ENCODE measurements at regions not wholly inside any gene's neighbourhood (a gene's known extent, or its start where the extent isn't known, plus 50 kb on each side); places are given as distances from the start of the nearest gene placed in this dataset.
"Not testable (repeated sequence)": the region's sequence is repeated elsewhere in the genome, so short reads cannot be mapped to it uniquely, and the experiment has no call there.

DNA sequence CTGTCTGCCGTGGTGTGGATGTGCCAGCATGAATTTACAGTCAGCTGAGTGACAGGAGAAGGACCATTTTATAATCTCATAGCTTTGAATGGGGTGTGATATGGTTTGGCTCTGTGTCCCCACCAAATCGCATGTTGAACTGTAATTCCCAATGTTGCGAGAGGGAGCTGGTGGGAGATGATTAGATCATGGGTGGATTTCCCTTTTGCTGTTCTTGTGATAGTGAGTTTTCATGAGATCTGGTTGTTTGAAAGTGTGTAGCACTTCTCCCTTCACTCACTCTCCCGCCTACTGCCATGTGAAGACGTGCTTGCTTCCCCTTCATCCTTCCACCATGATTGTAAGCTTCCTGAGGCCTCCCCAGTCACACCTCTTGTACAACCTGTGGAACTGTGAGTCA lies 111.9 kb upstream of the CHD2 start:
- Mint-ChIP-seq H3K27ac (no peak overlapping the region), H3K27me3 (ENCODE audit: low read depth in 2 of 2) (no peaks in the 10 kb centered on the region), H3K4me3 (no peak overlapping the region), H3K9me3 (no peaks in the 10 kb centered on the region), H3K4me1 (peaks cover 3 to 4% of the 10 kb centered on the region in 2 donors), H3K36me3 (no peaks in the 10 kb centered on the region)
- Histone ChIP-seq H3K36me3 (ENCODE audit: control insufficient read depth, insufficient read depth, low read length) (no peaks in the 10 kb centered on the region), H3K9me3 (ENCODE audit: control insufficient read depth, insufficient read depth, low read length) (no peaks in the 10 kb centered on the region), H3K27ac (ENCODE audit: low read length) (no peak overlapping the region), H3K4me1 (ENCODE audit: control insufficient read depth, insufficient read depth, low read length) (no peaks in the 10 kb centered on the region), H3K27me3 (ENCODE audit: control insufficient read depth, insufficient read depth, low read length) (no peaks in the 10 kb centered on the region), H3K4me3 (ENCODE audit: low read length) (no peak overlapping the region)
- ATAC-seq (no peak), DNase-seq (no peak)
- intact Hi-C loops (cut with micrococcal nuclease), result no loop called here
- no peak for TF ChIP-seq CTCF (IDR thresholded peaks at IDR 0.05)
- WGBS (ENCODE audit: insufficient coverage), result 96% methylated on average over 5 of the region's 5 CpGs

DNA sequence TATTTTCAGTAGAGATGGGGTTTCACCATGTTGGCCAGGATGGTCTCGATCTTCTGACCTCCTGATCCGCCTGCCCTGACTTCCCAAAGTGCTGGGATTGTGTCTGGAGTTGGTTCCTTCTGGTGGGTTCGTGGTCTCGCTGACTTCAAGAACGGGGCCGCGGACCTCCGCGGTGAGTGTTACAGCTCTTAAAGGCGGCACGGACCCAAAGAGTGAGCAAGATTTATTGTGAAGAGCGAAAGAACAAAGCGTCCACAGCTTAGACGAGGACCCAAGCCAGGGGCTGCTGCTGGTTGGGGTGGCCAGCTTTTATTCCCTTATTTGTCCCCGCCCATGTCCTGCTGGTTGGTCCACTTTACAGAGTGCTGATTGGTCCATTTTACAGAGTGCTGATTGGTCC lies 111.3 kb upstream of the CHD2 start:
- H3K27me3 Mint-ChIP-seq (ENCODE audit: low read depth in 2 of 2); H3K36me3 ChIP-seq (ENCODE audit: control insufficient read depth, insufficient read depth, low read length); ATAC-seq; H3K4me3 ChIP-seq (ENCODE audit: low read length); H3K4me1 ChIP-seq (ENCODE audit: control insufficient read depth, insufficient read depth, low read length); H3K36me3 Mint-ChIP-seq; H3K27ac Mint-ChIP-seq; H3K27me3 ChIP-seq (ENCODE audit: control insufficient read depth, insufficient read depth, low read length); H3K4me1 Mint-ChIP-seq; H3K27ac ChIP-seq (ENCODE audit: low read length); H3K9me3 Mint-ChIP-seq; DNase-seq; H3K9me3 ChIP-seq (ENCODE audit: control insufficient read depth, insufficient read depth, low read length); intact Hi-C loops (cut with micrococcal nuclease); H3K4me3 Mint-ChIP-seq: not testable (repeated sequence)
- WGBS (ENCODE audit: insufficient coverage), result 94% methylated on average over 15 of the region's 15 CpGs

DNA sequence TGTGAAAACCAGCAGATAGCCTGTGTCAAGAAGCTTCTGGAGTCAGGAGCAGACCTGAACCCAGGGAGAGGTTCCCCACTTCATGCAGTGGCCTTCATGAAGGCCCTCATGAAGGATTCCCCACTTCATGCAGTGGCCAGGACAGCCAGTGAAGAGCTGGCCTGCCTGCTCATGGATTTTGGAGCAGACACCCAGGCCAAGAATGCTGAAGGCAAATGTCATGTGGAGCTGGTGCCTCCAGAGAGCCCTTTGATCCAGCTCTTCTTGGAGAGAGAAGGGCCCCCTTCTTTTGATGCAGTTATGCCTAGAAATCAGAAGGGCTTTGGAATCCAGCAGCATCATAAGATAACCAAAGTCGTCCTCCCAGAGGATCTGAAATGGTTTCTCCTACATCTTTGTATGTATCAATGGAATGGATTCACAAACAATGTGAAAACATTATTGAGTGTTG lies 103.9 kb upstream of the CHD2 start:
- H3K27ac Mint-ChIP-seq, result no peak overlapping the region
- DNase-seq (no peak), ATAC-seq (no peak)
- intact Hi-C loops (cut with micrococcal nuclease), result no loop called here
- H3K9me3 Mint-ChIP-seq, result no peaks in the 10 kb centered on the region
- H3K27me3 Mint-ChIP-seq (ENCODE audit: low read depth in 2 of 2), result no peaks in the 10 kb centered on the region
- peaks cover 5% of the 10 kb centered on the region in 2 donors for H3K4me1 Mint-ChIP-seq
- TF ChIP-seq CTCF (IDR thresholded peaks at IDR 0.05), result no peak
- no peaks in the 10 kb centered on the region for H3K36me3 Mint-ChIP-seq
- Histone ChIP-seq H3K4me1 (ENCODE audit: control insufficient read depth, insufficient read depth, low read length) (no peaks in the 10 kb centered on the region), H3K9me3 (ENCODE audit: control insufficient read depth, insufficient read depth, low read length) (no peaks in the 10 kb centered on the region), H3K27ac (ENCODE audit: low read length) (no peak overlapping the region), H3K27me3 (ENCODE audit: control insufficient read depth, insufficient read depth, low read length) (no peaks in the 10 kb centered on the region), H3K4me3 (ENCODE audit: low read length) (no peak overlapping the region), H3K36me3 (ENCODE audit: control insufficient read depth, insufficient read depth, low read length) (no peaks in the 10 kb centered on the region)
- 88% methylated on average over 1 of the region's 1 CpG for WGBS (ENCODE audit: insufficient coverage)
- no peak overlapping the region for H3K4me3 Mint-ChIP-seq

DNA sequence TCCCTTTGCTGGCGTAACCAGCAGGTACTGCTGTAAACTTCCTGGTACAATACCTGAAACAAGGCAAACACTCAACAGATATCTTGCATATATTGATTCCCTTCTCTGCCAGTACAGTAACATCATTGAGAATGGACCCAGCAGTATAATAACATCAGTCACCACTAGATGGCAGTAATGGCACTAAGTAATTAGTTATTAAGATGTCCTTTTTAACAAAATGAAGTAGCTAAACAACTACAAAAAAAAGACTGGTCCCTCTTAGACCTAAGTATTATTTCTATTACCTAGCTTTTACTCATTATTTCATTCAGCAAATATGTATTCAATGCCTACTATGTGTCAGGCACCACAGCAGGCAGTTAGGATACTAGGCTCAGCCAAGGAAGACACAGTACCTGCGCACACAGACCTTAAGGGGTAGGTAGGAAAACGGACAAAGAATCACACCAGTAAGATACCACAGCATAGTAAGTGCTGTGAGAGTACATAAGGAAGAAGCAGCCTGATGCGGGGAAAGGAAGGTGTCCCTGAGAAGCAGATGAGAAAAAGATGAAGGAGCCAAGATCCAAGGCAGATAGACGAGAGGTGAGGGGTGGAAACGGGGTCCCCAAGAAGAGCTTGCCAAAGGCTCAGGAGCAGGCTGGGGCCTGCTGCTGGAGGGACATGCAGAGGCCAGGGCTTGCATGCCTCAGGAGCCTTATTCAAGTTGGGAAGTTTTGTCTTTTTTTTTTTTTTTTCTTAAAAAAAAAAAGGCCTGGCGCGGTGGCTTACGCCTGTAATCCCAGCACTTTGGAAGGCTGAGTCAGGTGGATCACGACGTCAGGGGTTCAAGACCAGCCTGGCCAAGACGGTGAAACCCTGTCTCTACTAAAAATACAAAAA lies 102.7 kb upstream of the CHD2 start:
- WGBS (ENCODE audit: insufficient coverage), result 88% methylated on average over 12 of the region's 12 CpGs
- ATAC-seq (peak; percentile 88 to 98 (median 92)), DNase-seq (peak in 1 of 2 donors; percentile 91)
- H3K36me3 Mint-ChIP-seq, result no peaks in the 10 kb centered on the region
- TF ChIP-seq CTCF (IDR thresholded peaks at IDR 0.05), result peak; percentile 81
- Histone ChIP-seq H3K27me3 (ENCODE audit: control insufficient read depth, insufficient read depth, low read length) (no peaks in the 10 kb centered on the region), H3K9me3 (ENCODE audit: control insufficient read depth, insufficient read depth, low read length) (no peaks in the 10 kb centered on the region), H3K4me3 (ENCODE audit: low read length) (no peak overlapping the region), H3K36me3 (ENCODE audit: control insufficient read depth, insufficient read depth, low read length) (no peaks in the 10 kb centered on the region), H3K4me1 (ENCODE audit: control insufficient read depth, insufficient read depth, low read length) (no peaks in the 10 kb centered on the region), H3K27ac (ENCODE audit: low read length) (no peak overlapping the region)
- peaks cover 5% of the 10 kb centered on the region in 2 donors for H3K4me1 Mint-ChIP-seq
- intact Hi-C loops (cut with micrococcal nuclease), result loop anchor here (1.0 kb wide), 1 partner anchor 121 kb away; no protein-coding TSS in a partner anchor
- H3K27ac Mint-ChIP-seq, result peak overlapping the region; percentile 21 to 77
- no peak overlapping the region for H3K4me3 Mint-ChIP-seq
- H3K27me3 Mint-ChIP-seq (ENCODE audit: low read depth in 2 of 2), result no peaks in the 10 kb centered on the region
- H3K9me3 Mint-ChIP-seq, result no peaks in the 10 kb centered on the region
